Karpas-422 (cell line): ENCODE measurements at regions not wholly inside any gene's neighbourhood (a gene's known extent, or its start where the extent isn't known, plus 50 kb on each side); places are given as distances from the start of the nearest gene placed in this dataset.

Source experiments
- DNase-seq: peaks from one replicate; pipeline ENCODE4 v3.0.0-alpha.2; 2015
- H2AFZ ChIP-seq: fragments of 200-600 bp; sonication (generic); 2 replicates; pipeline ENCODE4 v1.6.1; 2014; ENCODE audit warnings: antibody characterized with exemption, low read length, mixed read lengths
- H3K27ac ChIP-seq: fragments of 200-600 bp; sonication (generic); 2 replicates; pipeline ENCODE4 v1.5.1; 2014; ENCODE audit warnings: mild to moderate bottlenecking, low read length, moderate library complexity
- H3K27me3 ChIP-seq: fragments of 200-600 bp; sonication (generic); 2 replicates; pipeline ENCODE4 v1.6.1; 2014; ENCODE audit warnings: low read length, mixed read lengths
- H3K36me3 ChIP-seq: fragments of 200-600 bp; sonication (generic); 2 replicates; pipeline ENCODE4 v1.6.1; 2014; ENCODE audit warnings: low read length, mixed read lengths; ENCODE audit not compliant: insufficient read depth
- H3K4me1 ChIP-seq: fragments of 200-600 bp; sonication (generic); 2 replicates; pipeline ENCODE4 v1.6.1; 2014; ENCODE audit warnings: mild to moderate bottlenecking, low read length, mixed read lengths
- H3K4me2 ChIP-seq: fragments of 200-600 bp; sonication (generic); 2 replicates; pipeline ENCODE4 v1.6.1; 2014; ENCODE audit warnings: low read length, low read depth, mild to moderate bottlenecking; ENCODE audit not compliant: poor library complexity, severe bottlenecking
- H3K4me3 ChIP-seq: fragments of 200-600 bp; sonication (generic); 2 replicates; pipeline ENCODE4 v1.5.1; 2014; ENCODE audit warnings: mild to moderate bottlenecking, antibody characterized with exemption, low read length, mixed read lengths
- H3K79me2 ChIP-seq: fragments of 200-600 bp; sonication (generic); 2 replicates; pipeline ENCODE4 v1.6.1; 2014; ENCODE audit warnings: mild to moderate bottlenecking, low read length, mixed read lengths
- H3K9ac ChIP-seq: fragments of 200-600 bp; sonication (generic); 2 replicates; pipeline ENCODE4 v1.6.0; 2014; ENCODE audit warnings: low read length
- H3K9me2 ChIP-seq: fragments of 200-600 bp; sonication (generic), shearing (Covaris generic); replicated peaks from 2 replicates; pipeline ENCODE4 v1.6.0; 2014; ENCODE audit warnings: mild to moderate bottlenecking, low read length, moderate library complexity; ENCODE audit not compliant: insufficient read depth
- H3K9me3 ChIP-seq: fragments of 300-700, 200-600 bp; sonication (generic); 2 replicates; pipeline ENCODE4 v1.6.1; 2014; ENCODE audit warnings: low read length, mixed read lengths
- H4K20me1 ChIP-seq: fragments of 200-600 bp; sonication (generic); 2 replicates; pipeline ENCODE4 v1.6.1; 2014; ENCODE audit warnings: mild to moderate bottlenecking, antibody characterized with exemption, low read length, low read depth; ENCODE audit not compliant: insufficient read depth

DNA sequence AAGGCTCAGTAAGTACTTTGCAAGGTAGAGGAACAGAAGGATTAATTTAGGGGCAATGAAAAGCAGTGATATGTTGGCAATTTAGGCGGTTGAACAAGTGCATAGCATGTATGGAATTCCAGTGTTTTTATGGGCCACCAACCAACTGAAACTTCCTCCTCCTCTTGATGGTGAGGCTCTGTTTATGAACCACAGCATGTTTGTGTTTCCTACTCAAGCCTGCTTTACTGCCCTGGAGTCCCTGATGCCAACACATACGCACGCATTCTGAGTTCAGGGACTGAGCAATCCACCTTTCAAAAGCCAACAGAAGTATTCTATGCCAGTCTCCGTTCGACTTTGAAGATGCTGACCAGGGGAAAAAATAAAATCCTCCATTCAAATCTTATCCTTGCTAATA, 417.5 kb downstream of the EFNA5 start:
- DNase-seq = no peak
- Histone ChIP-seq H3K27ac (no peak overlapping the region), H4K20me1 (no peaks in the 10 kb centered on the region), H3K9me3 (no peaks in the 10 kb centered on the region), H2AFZ (no peak overlapping the region), H3K9ac (no peak overlapping the region), H3K4me2 (no peak overlapping the region), H3K4me3 (no peak overlapping the region), H3K27me3 (no peaks in the 10 kb centered on the region), H3K4me1 (no peaks in the 10 kb centered on the region), H3K79me2 (no peaks in the 10 kb centered on the region), H3K9me2 (no peaks in the 10 kb centered on the region), H3K36me3 (no peaks in the 10 kb centered on the region)

GRCh38 chr5:107251151-107251550, 419.6 kb downstream of the EFNA5 start:
- no peaks in the 10 kb centered on the region for H3K27me3 ChIP-seq
- H3K9ac ChIP-seq = no peak overlapping the region
- no peaks in the 10 kb centered on the region for H3K9me3 ChIP-seq
- H2AFZ ChIP-seq = no peak overlapping the region
- DNase-seq = no peak
- H3K36me3 ChIP-seq = no peaks in the 10 kb centered on the region
- H3K27ac ChIP-seq = no peak overlapping the region
- H3K4me3 ChIP-seq = no peak overlapping the region
- no peak overlapping the region for H3K4me2 ChIP-seq
- no peaks in the 10 kb centered on the region for H4K20me1 ChIP-seq
- no peaks in the 10 kb centered on the region for H3K9me2 ChIP-seq
- H3K4me1 ChIP-seq = no peaks in the 10 kb centered on the region
- H3K79me2 ChIP-seq = no peaks in the 10 kb centered on the region

DNA sequence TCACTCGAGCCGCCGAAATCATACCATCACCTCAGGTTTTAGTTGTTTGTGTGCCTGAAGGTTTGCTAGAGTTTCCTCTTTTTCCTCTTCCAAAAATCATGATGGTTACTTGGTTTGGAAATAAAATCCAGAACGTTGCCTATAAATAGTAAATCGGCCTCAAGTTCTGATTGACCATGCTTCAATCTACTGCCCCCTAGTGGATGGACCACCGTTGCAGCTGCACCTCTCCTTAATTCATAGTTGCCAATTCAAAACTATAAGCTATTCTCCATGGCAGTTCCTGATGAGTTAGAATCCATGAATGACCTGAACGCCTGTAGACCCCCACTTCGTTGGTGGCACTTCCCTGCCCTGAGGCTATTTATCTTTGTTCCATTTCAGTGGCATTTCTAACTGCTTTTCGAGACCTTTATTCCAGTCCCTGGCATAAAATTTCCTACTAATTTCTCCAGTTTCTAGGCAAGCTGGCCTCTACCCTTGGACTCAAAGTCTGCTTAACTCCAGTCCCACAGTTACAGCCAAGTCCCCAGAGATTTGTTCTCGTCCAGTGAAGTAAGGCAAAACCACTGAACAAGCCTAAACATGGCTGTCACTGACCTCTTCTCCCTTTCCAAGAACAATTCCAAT, 422.6 kb downstream of the EFNA5 start:
- no peaks in the 10 kb centered on the region for H3K4me1 ChIP-seq
- no peak overlapping the region for H3K4me3 ChIP-seq
- DNase-seq = peak; percentile 66
- H2AFZ ChIP-seq = no peak overlapping the region
- no peaks in the 10 kb centered on the region for H3K9me3 ChIP-seq
- H3K9ac ChIP-seq = no peak overlapping the region
- H3K36me3 ChIP-seq = no peaks in the 10 kb centered on the region
- no peaks in the 10 kb centered on the region for H3K79me2 ChIP-seq
- H3K4me2 ChIP-seq = no peak overlapping the region
- no peaks in the 10 kb centered on the region for H3K9me2 ChIP-seq
- no peak overlapping the region for H3K27ac ChIP-seq
- H3K27me3 ChIP-seq = no peaks in the 10 kb centered on the region
- H4K20me1 ChIP-seq = no peaks in the 10 kb centered on the region

DNA sequence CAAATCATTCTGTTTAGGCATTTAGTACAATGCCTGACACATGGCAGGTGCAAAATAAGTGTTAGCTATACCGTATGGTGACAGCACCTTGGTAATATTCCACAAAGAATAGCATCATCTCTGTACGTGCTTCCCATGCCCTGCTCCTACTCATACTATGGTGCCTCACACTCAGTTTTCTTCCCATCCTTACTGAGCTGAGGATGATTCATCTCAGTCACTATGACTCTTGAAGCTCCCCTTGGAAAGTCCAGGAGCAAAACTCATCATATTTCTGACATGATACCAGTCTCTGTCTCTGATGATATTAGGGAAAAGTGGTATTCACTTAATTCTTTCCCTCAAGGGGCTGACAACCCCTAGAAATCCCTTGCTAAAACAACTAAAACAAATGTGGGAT, 423.3 kb downstream of the EFNA5 start:
- Histone ChIP-seq H3K4me2 (no peak overlapping the region), H3K9me2 (no peaks in the 10 kb centered on the region), H4K20me1 (no peaks in the 10 kb centered on the region), H3K79me2 (no peaks in the 10 kb centered on the region), H3K27me3 (no peaks in the 10 kb centered on the region), H3K4me3 (no peak overlapping the region), H3K27ac (no peak overlapping the region), H2AFZ (no peak overlapping the region), H3K36me3 (no peaks in the 10 kb centered on the region), H3K9me3 (no peaks in the 10 kb centered on the region), H3K9ac (no peak overlapping the region), H3K4me1 (no peaks in the 10 kb centered on the region)
- no peak for DNase-seq

- no peak overlapping the region for H2AFZ ChIP-seq
- DNase-seq = no peak
Measured at GRCh38 chr5:107243220-107243579, 427.5 kb downstream of the EFNA5 start.

GRCh38 chr5:107242411-107243219, 428.1 kb downstream of the EFNA5 start:
- H3K4me2 ChIP-seq = no peak overlapping the region
- H3K4me1 ChIP-seq = no peaks in the 10 kb centered on the region
- H3K36me3 ChIP-seq = no peaks in the 10 kb centered on the region
- no peak for DNase-seq
- H3K9me3 ChIP-seq = 0 out of 2 replicates have a peak, but pooled peaks cover 3% of the 10 kb centered on the region
- H4K20me1 ChIP-seq = no peaks in the 10 kb centered on the region
- H3K27ac ChIP-seq = no peak overlapping the region
- no peak overlapping the region for H2AFZ ChIP-seq
- H3K27me3 ChIP-seq = no peaks in the 10 kb centered on the region
- no peaks in the 10 kb centered on the region for H3K9me2 ChIP-seq
- H3K9ac ChIP-seq = no peak overlapping the region
- no peak overlapping the region for H3K4me3 ChIP-seq
- H3K79me2 ChIP-seq = no peaks in the 10 kb centered on the region

More at GRCh38 chr5:107243220-107243579, 427.5 kb downstream of the EFNA5 start:
- Histone ChIP-seq H3K4me2 (no peak overlapping the region), H3K36me3 (no peaks in the 10 kb centered on the region), H4K20me1 (no peaks in the 10 kb centered on the region), H3K9me3 (0 out of 2 replicates have a peak, but pooled peaks cover 3% of the 10 kb centered on the region), H3K4me3 (no peak overlapping the region), H3K27ac (no peak overlapping the region), H3K9me2 (no peaks in the 10 kb centered on the region), H3K27me3 (no peaks in the 10 kb centered on the region), H3K9ac (no peak overlapping the region), H3K79me2 (no peaks in the 10 kb centered on the region), H3K4me1 (no peaks in the 10 kb centered on the region)

DNA sequence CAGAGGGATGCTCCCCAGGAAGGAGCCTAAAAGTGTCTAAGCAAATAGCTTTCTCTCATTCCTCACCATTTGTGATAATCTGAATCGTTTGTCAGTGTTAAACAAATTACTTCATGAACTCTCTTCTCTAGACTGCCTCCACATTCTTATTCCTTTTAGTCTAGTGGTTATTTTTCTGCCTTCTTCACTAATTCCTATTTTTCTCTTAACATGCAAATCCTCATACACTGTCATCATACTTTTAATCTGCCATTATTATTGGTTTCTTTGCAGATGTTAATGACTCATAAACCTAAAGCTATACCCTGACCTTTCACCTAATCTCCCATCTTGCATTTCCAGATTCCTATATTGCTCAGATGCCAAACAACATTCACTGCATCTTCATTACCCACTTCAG, 428.9 kb downstream of the EFNA5 start:
- Histone ChIP-seq H4K20me1 (no peaks in the 10 kb centered on the region), H3K4me2 (no peak overlapping the region), H3K4me3 (no peak overlapping the region), H2AFZ (no peak overlapping the region), H3K9me2 (no peaks in the 10 kb centered on the region), H3K27me3 (no peaks in the 10 kb centered on the region), H3K9ac (no peak overlapping the region), H3K4me1 (no peaks in the 10 kb centered on the region), H3K27ac (no peak overlapping the region), H3K9me3 (0 out of 2 replicates have a peak, but pooled peaks cover 4% of the 10 kb centered on the region), H3K36me3 (no peaks in the 10 kb centered on the region), H3K79me2 (no peaks in the 10 kb centered on the region)
- DNase-seq = no peak

DNA sequence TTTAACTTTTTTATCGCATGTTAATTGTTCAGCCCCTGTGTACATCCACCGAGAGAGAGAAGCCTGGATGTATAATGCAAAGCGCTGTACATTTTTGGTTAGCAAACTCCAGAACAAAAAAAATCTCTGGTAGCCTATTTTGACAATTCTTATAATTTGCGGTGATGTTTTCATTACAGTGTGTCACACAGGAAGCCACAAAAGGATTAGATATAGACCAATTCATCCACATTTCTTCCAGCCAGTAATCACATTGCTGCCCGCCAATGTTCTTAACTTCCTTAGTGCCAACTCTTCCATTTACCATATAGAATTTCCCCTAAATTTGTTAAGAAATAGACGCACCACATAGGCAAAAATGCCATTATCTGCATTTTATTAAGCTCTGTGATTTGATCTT, 435.6 kb downstream of the EFNA5 start:
- H3K9me2 ChIP-seq = no peaks in the 10 kb centered on the region
- H3K79me2 ChIP-seq = no peaks in the 10 kb centered on the region
- H2AFZ ChIP-seq = no peak overlapping the region
- H3K4me2 ChIP-seq = no peak overlapping the region
- H3K36me3 ChIP-seq = no peaks in the 10 kb centered on the region
- no peak overlapping the region for H3K4me3 ChIP-seq
- no peak for DNase-seq
- H3K9ac ChIP-seq = no peak overlapping the region
- 0 out of 2 replicates have a peak, but pooled peaks cover 10% of the 10 kb centered on the region for H3K9me3 ChIP-seq
- no peaks in the 10 kb centered on the region for H4K20me1 ChIP-seq
- H3K27ac ChIP-seq = no peak overlapping the region
- no peaks in the 10 kb centered on the region for H3K4me1 ChIP-seq
- no peaks in the 10 kb centered on the region for H3K27me3 ChIP-seq
